Fibroblast of lung (primary cell): ENCODE measurements at regions not wholly inside any gene's neighbourhood (a gene's known extent, or its start where the extent isn't known, plus 50 kb on each side); places are given as distances from the start of the nearest gene placed in this dataset.

Experiments used
- EZH2 ChIP-seq: IDR thresholded peaks from 2 replicates; pipeline ENCODE4 v1.5.1; 2012; ENCODE audit warnings: low read length, control low read depth, mild to moderate bottlenecking; ENCODE audit errors: missing control alignments
- TF ChIP-seq, protein P1 (sequence below), 2 donors: IDR thresholded peaks in 1 of 2; conservative IDR thresholded peaks in 1 of 2; 1 replicate in 1 of 2; 2 replicates in 1 of 2; pipeline ENCODE4 v1.5.1; 2011 to 2012; ENCODE audit warnings: low read length in 2 of 2, control low read depth in 1 of 2, inconsistent platforms in 1 of 2, low read depth in 1 of 2, mild to moderate bottlenecking in 1 of 2

DNA sequence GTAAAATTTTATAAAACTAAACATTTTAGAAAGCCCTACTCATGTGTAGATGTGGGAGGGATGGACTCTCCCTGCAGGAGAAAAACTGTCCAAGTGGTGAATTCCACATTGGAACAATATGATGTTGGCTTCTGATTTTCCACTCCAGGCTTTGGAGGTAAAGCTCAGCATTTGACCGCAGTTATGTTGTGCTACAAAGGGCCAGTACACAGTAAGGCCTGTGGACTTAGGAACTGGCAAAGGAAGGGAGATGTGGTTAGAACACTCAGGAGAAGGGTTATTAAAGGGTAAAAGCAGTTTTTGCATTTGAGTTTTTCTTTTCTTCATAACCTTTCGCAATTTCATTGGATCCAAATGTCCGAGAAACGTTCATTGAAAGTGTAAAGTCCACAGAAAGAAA lies 150.3 kb upstream of the SASH1 start:
- TF ChIP-seq, protein P1, sequence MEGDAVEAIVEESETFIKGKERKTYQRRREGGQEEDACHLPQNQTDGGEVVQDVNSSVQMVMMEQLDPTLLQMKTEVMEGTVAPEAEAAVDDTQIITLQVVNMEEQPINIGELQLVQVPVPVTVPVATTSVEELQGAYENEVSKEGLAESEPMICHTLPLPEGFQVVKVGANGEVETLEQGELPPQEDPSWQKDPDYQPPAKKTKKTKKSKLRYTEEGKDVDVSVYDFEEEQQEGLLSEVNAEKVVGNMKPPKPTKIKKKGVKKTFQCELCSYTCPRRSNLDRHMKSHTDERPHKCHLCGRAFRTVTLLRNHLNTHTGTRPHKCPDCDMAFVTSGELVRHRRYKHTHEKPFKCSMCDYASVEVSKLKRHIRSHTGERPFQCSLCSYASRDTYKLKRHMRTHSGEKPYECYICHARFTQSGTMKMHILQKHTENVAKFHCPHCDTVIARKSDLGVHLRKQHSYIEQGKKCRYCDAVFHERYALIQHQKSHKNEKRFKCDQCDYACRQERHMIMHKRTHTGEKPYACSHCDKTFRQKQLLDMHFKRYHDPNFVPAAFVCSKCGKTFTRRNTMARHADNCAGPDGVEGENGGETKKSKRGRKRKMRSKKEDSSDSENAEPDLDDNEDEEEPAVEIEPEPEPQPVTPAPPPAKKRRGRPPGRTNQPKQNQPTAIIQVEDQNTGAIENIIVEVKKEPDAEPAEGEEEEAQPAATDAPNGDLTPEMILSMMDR (conservative IDR thresholded peaks at IDR 0.05 in 1 of 2, IDR thresholded peaks at IDR 0.05 in 1 of 2; ENCODE audit: low read depth in 1 of 2, low read length in 2 of 2) = no peak
- no peak for TF ChIP-seq EZH2
